ENCODE measurements at regions not wholly inside any gene's neighbourhood (a gene's known extent, or its start where the extent isn't known, plus 50 kb on each side); places are given as distances from the start of the nearest gene placed in this dataset.

GRCh38 chr2:22359071-22359672 is 1025.8 kb upstream of the KLHL29 start:
- TF ChIP-seq, protein P1, sequence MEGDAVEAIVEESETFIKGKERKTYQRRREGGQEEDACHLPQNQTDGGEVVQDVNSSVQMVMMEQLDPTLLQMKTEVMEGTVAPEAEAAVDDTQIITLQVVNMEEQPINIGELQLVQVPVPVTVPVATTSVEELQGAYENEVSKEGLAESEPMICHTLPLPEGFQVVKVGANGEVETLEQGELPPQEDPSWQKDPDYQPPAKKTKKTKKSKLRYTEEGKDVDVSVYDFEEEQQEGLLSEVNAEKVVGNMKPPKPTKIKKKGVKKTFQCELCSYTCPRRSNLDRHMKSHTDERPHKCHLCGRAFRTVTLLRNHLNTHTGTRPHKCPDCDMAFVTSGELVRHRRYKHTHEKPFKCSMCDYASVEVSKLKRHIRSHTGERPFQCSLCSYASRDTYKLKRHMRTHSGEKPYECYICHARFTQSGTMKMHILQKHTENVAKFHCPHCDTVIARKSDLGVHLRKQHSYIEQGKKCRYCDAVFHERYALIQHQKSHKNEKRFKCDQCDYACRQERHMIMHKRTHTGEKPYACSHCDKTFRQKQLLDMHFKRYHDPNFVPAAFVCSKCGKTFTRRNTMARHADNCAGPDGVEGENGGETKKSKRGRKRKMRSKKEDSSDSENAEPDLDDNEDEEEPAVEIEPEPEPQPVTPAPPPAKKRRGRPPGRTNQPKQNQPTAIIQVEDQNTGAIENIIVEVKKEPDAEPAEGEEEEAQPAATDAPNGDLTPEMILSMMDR (IDR thresholded peaks at IDR 0.05) = no peak
- no peak for TF ChIP-seq POLR2AphosphoS5 (IDR thresholded peaks at IDR 0.05; ENCODE audit: low read depth, low read length)

Measured in Panc1 (cell line).